ENCODE measurements at regions not wholly inside any gene's neighbourhood (a gene's known extent, or its start where the extent isn't known, plus 50 kb on each side); places are given as distances from the start of the nearest gene placed in this dataset.

- Histone ChIP-seq H3T11ph (ENCODE audit: low read length) (no peak overlapping the region), H3K23ac (ENCODE audit: insufficient read length, low read depth, low read length) (no peak overlapping the region), H3K9ac (ENCODE audit: extremely low read depth, insufficient read length, low read length) (no peak overlapping the region), H4K8ac (replicated peaks; ENCODE audit: insufficient read length, low read depth, low read length) (no peak overlapping the region), H2BK12ac (ENCODE audit: insufficient read length, low read depth, low read length) (no peak overlapping the region), H3K23me2 (ENCODE audit: insufficient read length, low read depth, low read length, poor library complexity, severe bottlenecking) (no peaks in the 10 kb centered on the region), H4K5ac (ENCODE audit: insufficient read length, low read depth, low read length) (no peak overlapping the region), H3K79me1 (ENCODE audit: insufficient read depth, low read depth, low read length, poor library complexity, severe bottlenecking) (no peaks in the 10 kb centered on the region), H4K20me1 (ENCODE audit: control insufficient read depth, insufficient read depth, insufficient read length) (no peaks in the 10 kb centered on the region), H3K27ac (ENCODE audit: insufficient read length, low read depth, low read length) (peak overlapping the region; percentile 60), H3K56ac (ENCODE audit: insufficient read length, low read depth, low read length) (no peak overlapping the region), H2BK120ac (ENCODE audit: low read depth, low read length, poor library complexity, severe bottlenecking) (no peak overlapping the region), H4K91ac (ENCODE audit: insufficient read length, low read depth, low read length) (no peak overlapping the region), H2AK5ac (ENCODE audit: insufficient read length, low read length) (no peak overlapping the region), H3K4me1 (ENCODE audit: insufficient read depth, low read length) (peaks cover 10% of the 10 kb centered on the region; the same call in 1 of the 2 replicates), H3K14ac (ENCODE audit: insufficient read depth, low read length) (no peak overlapping the region), H2BK15ac (ENCODE audit: low read depth, low read length) (no peak overlapping the region), H3K9me3 (ENCODE audit: control insufficient read depth, low read depth, low read length) (no peaks in the 10 kb centered on the region), H3K4ac (ENCODE audit: low read depth, low read length) (no peak overlapping the region), H3K27me3 (ENCODE audit: insufficient read depth, low read length) (no peaks in the 10 kb centered on the region), H3K18ac (ENCODE audit: insufficient read length, low read depth, low read length) (no peak overlapping the region), H2AFZ (ENCODE audit: low read length) (no peak overlapping the region), H2BK5ac (ENCODE audit: insufficient read length, low read length) (no peak overlapping the region), H3K79me2 (ENCODE audit: insufficient read depth, low read length) (no peaks in the 10 kb centered on the region), H3K4me2 (ENCODE audit: insufficient read depth, insufficient read length, low read length) (no peak overlapping the region), H2BK20ac (ENCODE audit: low read depth, low read length, poor library complexity, severe bottlenecking) (no peak overlapping the region)
- H3K36me3 Mint-ChIP-seq (ENCODE audit: insufficient read depth in 1 of 3, low read depth in 3 of 3): no peaks in the 10 kb centered on the region; a peak in 1 of 7 replicates
- WGBS (ENCODE audit: extremely low coverage, insufficient read length, low lambda C conversion rate): no CpG with 5 or more reads among the region's 4 CpGs
- H3K4me1 Mint-ChIP-seq: peaks cover 28 to 42% of the 10 kb centered on the region in 2 experiments
- TF ChIP-seq CTCF (conservative IDR thresholded peaks at IDR 0.05): no peak
- H3K27ac Mint-ChIP-seq: no peak overlapping the region
- peaks cover 80% of the 10 kb centered on the region for H3K27me3 Mint-ChIP-seq (ENCODE audit: low read depth)
- no peaks in the 10 kb centered on the region; a peak in 1 of 5 replicates for H3K9me3 Mint-ChIP-seq
- no peak overlapping the region for H3K4me3 Mint-ChIP-seq
- no peak for DNase-seq
Observed at GRCh38 chr14:36439766-36440165, 80.3 kb downstream of the NKX2-1 start.
